Left lung (tissue), 4 donors: ENCODE measurements at regions not wholly inside any gene's neighbourhood (a gene's known extent, or its start where the extent isn't known, plus 50 kb on each side); places are given as distances from the start of the nearest gene placed in this dataset.

Experiments used
- ATAC-seq: fragments of 200-7000 bp; cut with Tn5 transposase; one replicate; pipeline ENCODE4 v1.9.1; 2020; ENCODE audit warnings: moderate library complexity
- DNase-seq, 4 donors: peaks; one replicate each; pipeline ENCODE4 v3.0.0-alpha.2; 2013 to 2020
- H3K27ac ChIP-seq, 2 donors: fragments of 200-600 bp; sonication (generic) in 1 of 2; one replicate each; pipeline versions ENCODE4 v1.5.0 to v1.8.0; 2020 to 2021
- H3K27me3 ChIP-seq, 2 donors: fragments of 200-600 bp; sonication (generic) in 1 of 2; one replicate each; pipeline versions ENCODE4 v1.5.0 to v1.8.0; 2020 to 2021
- H3K36me3 ChIP-seq, 2 donors: fragments of 200-600 bp; sonication (generic) in 1 of 2; one replicate each; pipeline versions ENCODE4 v1.5.0 to v1.8.0; 2020 to 2021
- H3K4me1 ChIP-seq, 2 donors: fragments of 200-600 bp; one replicate each; pipeline ENCODE4 v1.8.0; 2021
- H3K4me3 ChIP-seq, 2 donors: fragments of 200-600 bp; sonication (generic) in 1 of 2; one replicate each; pipeline versions ENCODE4 v1.5.0 to v1.8.0; 2020 to 2021; ENCODE audit warnings: mild to moderate bottlenecking in 1 of 2
- H3K9me3 ChIP-seq, 2 donors: fragments of 200-600 bp; sonication (generic) in 1 of 2; one replicate each; pipeline versions ENCODE4 v1.5.0 to v1.8.0; 2020 to 2021
- CTCF ChIP-seq, 2 donors: fragments of 200-600 bp; sonication (generic) in 1 of 2; IDR thresholded peaks; one replicate each; pipeline versions ENCODE4 v1.5.0 to v1.8.0; 2021; ENCODE audit warnings: antibody characterized with exemption in 2 of 2
- intact Hi-C, 2 donors: fragments of 100-400 bp; cut with DNase I; formaldehyde crosslinking; loops; one replicate each; pipeline versions ENCODE4 v1.11.2 to v1.14.2; 2022
- donor health status: DM: no; HTN: yes; CAD: no.
- donor health status: DM: no; HTN: no; CAD: no.

GRCh38 chr5:30846171-30846570 is 347.3 kb upstream of the CDH6 start:
- Histone ChIP-seq H3K36me3 (no peaks in the 10 kb centered on the region), H3K4me3 (no peak overlapping the region), H3K27me3 (no peaks in the 10 kb centered on the region), H3K27ac (no peak overlapping the region), H3K4me1 (no peaks in the 10 kb centered on the region), H3K9me3 (no peaks in the 10 kb centered on the region)
- intact Hi-C loops: no loop called here
- TF ChIP-seq CTCF (IDR thresholded peaks at IDR 0.05): no peak
- DNase-seq (no peak), ATAC-seq (no peak)

- H3K36me3 ChIP-seq: no peaks in the 10 kb centered on the region
- no peaks in the 10 kb centered on the region for H3K9me3 ChIP-seq
- no peak for ATAC-seq
- no peaks in the 10 kb centered on the region for H3K27me3 ChIP-seq
- TF ChIP-seq CTCF (IDR thresholded peaks at IDR 0.05): no peak
- no peaks in the 10 kb centered on the region for H3K4me1 ChIP-seq
- no peak overlapping the region for H3K27ac ChIP-seq
- DNase-seq: no peak
- H3K4me3 ChIP-seq: no peak overlapping the region
- intact Hi-C loops: no loop called here
Observed at GRCh38 chr5:30845194-30845593, 348.3 kb upstream of the CDH6 start.

- no peak for ATAC-seq
- TF ChIP-seq CTCF (IDR thresholded peaks at IDR 0.05): no peak
Observed at GRCh38 chr5:30843541-30843940, 349.9 kb upstream of the CDH6 start.

GRCh38 chr5:30839956-30840355 is 353.5 kb upstream of the CDH6 start:
- intact Hi-C loops: loop anchor here in 1 of 2 donors (10.0 kb wide), 1 partner anchor 645 kb away; no protein-coding TSS in a partner anchor
- Histone ChIP-seq H3K27ac (no peak overlapping the region), H3K36me3 (no peaks in the 10 kb centered on the region), H3K4me3 (no peak overlapping the region), H3K27me3 (no peaks in the 10 kb centered on the region), H3K9me3 (peaks cover 0 to 3% of the 10 kb centered on the region in 2 donors), H3K4me1 (no peaks in the 10 kb centered on the region)
- TF ChIP-seq CTCF (IDR thresholded peaks at IDR 0.05): no peak
- no peak for ATAC-seq
- DNase-seq: no peak

More at GRCh38 chr5:30843541-30843940, 349.9 kb upstream of the CDH6 start:
- intact Hi-C loops: no loop called here
- no peak for DNase-seq
- H3K9me3 ChIP-seq: no peaks in the 10 kb centered on the region
- no peaks in the 10 kb centered on the region for H3K27me3 ChIP-seq
- no peaks in the 10 kb centered on the region for H3K4me1 ChIP-seq
- no peak overlapping the region for H3K27ac ChIP-seq
- no peak overlapping the region for H3K4me3 ChIP-seq
- H3K36me3 ChIP-seq: no peaks in the 10 kb centered on the region

GRCh38 chr5:30838936-30839496 is 354.5 kb upstream of the CDH6 start:
- no peak for TF ChIP-seq CTCF (IDR thresholded peaks at IDR 0.05)
- intact Hi-C loops: loop anchor here in 1 of 2 donors (10.0 kb wide), 1 partner anchor 646 kb away; no protein-coding TSS in a partner anchor
- no peaks in the 10 kb centered on the region for H3K27me3 ChIP-seq
- no peak overlapping the region for H3K27ac ChIP-seq
- no peak overlapping the region for H3K4me3 ChIP-seq
- no peaks in the 10 kb centered on the region for H3K4me1 ChIP-seq
- peak in 2 of 4 donors; percentile 35 to 49 for DNase-seq
- peaks cover 0 to 3% of the 10 kb centered on the region in 2 donors for H3K9me3 ChIP-seq
- no peak for ATAC-seq
- no peaks in the 10 kb centered on the region for H3K36me3 ChIP-seq
